Osteoblast (primary cell): ENCODE measurements at regions not wholly inside any gene's neighbourhood (a gene's known extent, or its start where the extent isn't known, plus 50 kb on each side); places are given as distances from the start of the nearest gene placed in this dataset.

Experiments
- DNase-seq: peaks from one replicate; pipeline ENCODE4 v3.0.0; 2011; ENCODE audit warnings: low spot score, mixed read lengths; ENCODE audit not compliant: insufficient read length; ENCODE audit errors: missing footprints
- H2AFZ ChIP-seq: 2 replicates; pipeline ENCODE4 v1.6.0; 2011; ENCODE audit warnings: mild to moderate bottlenecking, low read length
- H3K27ac ChIP-seq: 2 replicates; pipeline ENCODE4 v1.5.1; 2011; ENCODE audit warnings: mild to moderate bottlenecking, low read depth, low read length, moderate library complexity
- H3K27me3 ChIP-seq: 2 replicates; pipeline ENCODE4 v1.6.0; 2012; ENCODE audit warnings: mild to moderate bottlenecking, control low read depth, inconsistent platforms, low read length, moderate library complexity; ENCODE audit not compliant: insufficient read depth
- H3K36me3 ChIP-seq: 2 replicates; pipeline ENCODE4 v1.5.1; 2011; ENCODE audit warnings: mild to moderate bottlenecking, low read length, control low read depth, moderate library complexity; ENCODE audit not compliant: insufficient read depth
- H3K4me1 ChIP-seq: 2 replicates; pipeline ENCODE4 v1.5.1; 2011; ENCODE audit warnings: mild to moderate bottlenecking, low read length, control low read depth, moderate library complexity; ENCODE audit not compliant: insufficient read depth
- H3K4me2 ChIP-seq: 2 replicates; pipeline ENCODE4 v1.6.0; 2011; ENCODE audit warnings: mild to moderate bottlenecking, low read length; ENCODE audit not compliant: insufficient read depth
- H3K4me3 ChIP-seq: fragments of 200-600 bp; sonication (generic); 3 replicates; pipeline ENCODE4 v1.5.1; 2012; ENCODE audit warnings: mild to moderate bottlenecking, low read length, inconsistent platforms; ENCODE audit not compliant: insufficient read depth
- H3K79me2 ChIP-seq: 2 replicates; pipeline ENCODE4 v1.6.0; 2012; ENCODE audit warnings: mild to moderate bottlenecking, low read length, control low read depth, inconsistent platforms; ENCODE audit not compliant: insufficient read depth
- H3K9me3 ChIP-seq: 2 replicates; pipeline ENCODE4 v1.5.1; 2011; ENCODE audit warnings: low read depth, low read length, control low read depth
- H4K20me1 ChIP-seq: 2 replicates; pipeline ENCODE4 v1.6.0; 2012; ENCODE audit warnings: mild to moderate bottlenecking, low read length, control low read depth; ENCODE audit not compliant: insufficient read depth
- CTCF ChIP-seq: IDR thresholded peaks from 2 replicates; pipeline ENCODE4 v1.5.1; 2011; ENCODE audit warnings: mild to moderate bottlenecking, low read depth, low read length, moderate library complexity; ENCODE audit errors: extremely low read depth

GRCh38 chr6:106735828-106736227, 106.5 kb downstream of the QRSL1 start:
- no peaks in the 10 kb centered on the region for H3K4me1 ChIP-seq
- no peak for TF ChIP-seq CTCF
- H3K27ac ChIP-seq, result no peak overlapping the region
- no peak overlapping the region for H3K4me3 ChIP-seq
- no peaks in the 10 kb centered on the region for H3K79me2 ChIP-seq
- H3K4me2 ChIP-seq, result no peak overlapping the region
- H3K9me3 ChIP-seq, result peaks cover 2% of the 10 kb centered on the region
- peaks cover 17% of the 10 kb centered on the region for H3K27me3 ChIP-seq
- H4K20me1 ChIP-seq, result no peaks in the 10 kb centered on the region
- DNase-seq, result no peak
- no peaks in the 10 kb centered on the region for H3K36me3 ChIP-seq
- H2AFZ ChIP-seq, result no peak overlapping the region

GRCh38 chr6:106735136-106735633, 105.8 kb downstream of the QRSL1 start:
- no peak for DNase-seq

GRCh38 chr6:106733386-106733785, 104.0 kb downstream of the QRSL1 start:
- Histone ChIP-seq H3K27ac (no peak overlapping the region), H4K20me1 (no peaks in the 10 kb centered on the region), H2AFZ (no peak overlapping the region), H3K4me1 (no peaks in the 10 kb centered on the region), H3K79me2 (no peaks in the 10 kb centered on the region), H3K36me3 (no peaks in the 10 kb centered on the region), H3K4me2 (no peak overlapping the region), H3K27me3 (peaks cover 28% of the 10 kb centered on the region), H3K9me3 (peaks cover 2% of the 10 kb centered on the region), H3K4me3 (no peak overlapping the region)
- DNase-seq, result no peak
- TF ChIP-seq CTCF, result no peak

More at GRCh38 chr6:106735136-106735633, 105.8 kb downstream of the QRSL1 start:
- no peaks in the 10 kb centered on the region for H3K4me1 ChIP-seq
- no peak overlapping the region for H2AFZ ChIP-seq
- peaks cover 2% of the 10 kb centered on the region for H3K9me3 ChIP-seq
- no peaks in the 10 kb centered on the region for H3K36me3 ChIP-seq
- TF ChIP-seq CTCF, result no peak
- no peak overlapping the region for H3K4me2 ChIP-seq
- H3K27ac ChIP-seq, result no peak overlapping the region
- H4K20me1 ChIP-seq, result no peaks in the 10 kb centered on the region
- H3K79me2 ChIP-seq, result no peaks in the 10 kb centered on the region
- H3K27me3 ChIP-seq, result peaks cover 21% of the 10 kb centered on the region
- H3K4me3 ChIP-seq, result no peak overlapping the region

- H4K20me1 ChIP-seq, result no peaks in the 10 kb centered on the region
- H3K27ac ChIP-seq, result no peak overlapping the region
- H2AFZ ChIP-seq, result no peak overlapping the region
- no peak overlapping the region for H3K4me2 ChIP-seq
- H3K79me2 ChIP-seq, result no peaks in the 10 kb centered on the region
- H3K4me3 ChIP-seq, result no peak overlapping the region
- H3K9me3 ChIP-seq, result peaks cover 2% of the 10 kb centered on the region
- H3K4me1 ChIP-seq, result no peaks in the 10 kb centered on the region
- TF ChIP-seq CTCF, result no peak
- no peaks in the 10 kb centered on the region for H3K36me3 ChIP-seq
- no peak for DNase-seq
- peaks cover 20% of the 10 kb centered on the region for H3K27me3 ChIP-seq
Observed at GRCh38 chr6:106732376-106732940, 103.1 kb downstream of the QRSL1 start.
